ENCODE measurements at regions not wholly inside any gene's neighbourhood (a gene's known extent, or its start where the extent isn't known, plus 50 kb on each side); places are given as distances from the start of the nearest gene placed in this dataset.

- ATAC-seq: no peak; the same call in 2 of the 3 replicates
- TF ChIP-seq ZFP3 (CRISPR knock-in tag; IDR thresholded peaks at IDR 0.05) (no peak), RARB (CRISPR knock-in tag; IDR thresholded peaks at IDR 0.05) (no peak), OSR1 (CRISPR knock-in tag; IDR thresholded peaks at IDR 0.05) (no peak), CREB5 (CRISPR knock-in tag; IDR thresholded peaks at IDR 0.05; ENCODE audit: low read depth) (no peak), ESRRG (CRISPR knock-in tag; IDR thresholded peaks at IDR 0.05) (no peak), BACH2 (CRISPR knock-in tag; IDR thresholded peaks at IDR 0.05; ENCODE audit: borderline replicate concordance) (no peak), SNAI2 (CRISPR knock-in tag; IDR thresholded peaks at IDR 0.05) (no peak), TOX (CRISPR knock-in tag; IDR thresholded peaks at IDR 0.05; ENCODE audit: borderline replicate concordance) (no peak), ZNF70 (CRISPR knock-in tag; IDR thresholded peaks at IDR 0.05) (no peak), PPARA (CRISPR knock-in tag; IDR thresholded peaks at IDR 0.05; ENCODE audit: borderline replicate concordance) (no peak), ISL1 (CRISPR knock-in tag; IDR thresholded peaks at IDR 0.05) (no peak), ZFP30 (CRISPR knock-in tag; IDR thresholded peaks at IDR 0.05) (no peak), ZC3H10 (CRISPR knock-in tag; IDR thresholded peaks at IDR 0.05) (no peak), TSHZ2 (CRISPR knock-in tag; IDR thresholded peaks at IDR 0.05) (no peak), ARNTL (CRISPR knock-in tag; IDR thresholded peaks at IDR 0.05; ENCODE audit: borderline replicate concordance, low read depth) (no peak), CSDC2 (CRISPR knock-in tag; IDR thresholded peaks at IDR 0.05) (no peak)
These were observed 507.6 kb upstream of the SPHKAP start for GRCh38 chr2:228689053-228689452.

GRCh38 chr2:228688007-228688645, 506.6 kb upstream of the SPHKAP start:
- TF ChIP-seq SNAI2 (CRISPR knock-in tag; IDR thresholded peaks at IDR 0.05): no peak
- no peak for TF ChIP-seq ZFP30 (CRISPR knock-in tag; IDR thresholded peaks at IDR 0.05)
- no peak for TF ChIP-seq GLIS3 (CRISPR knock-in tag; IDR thresholded peaks at IDR 0.05)
- TF ChIP-seq OSR1 (CRISPR knock-in tag; IDR thresholded peaks at IDR 0.05): no peak
- no peak for TF ChIP-seq RARB (CRISPR knock-in tag; IDR thresholded peaks at IDR 0.05)
- no peak for ATAC-seq

GRCh38 chr2:228681979-228682378, 500.5 kb upstream of the SPHKAP start:
- no peak for ATAC-seq
- TF ChIP-seq ESRRG (CRISPR knock-in tag; IDR thresholded peaks at IDR 0.05) (no peak), RARB (CRISPR knock-in tag; IDR thresholded peaks at IDR 0.05) (no peak), ISL1 (CRISPR knock-in tag; IDR thresholded peaks at IDR 0.05) (no peak), PATZ1 (CRISPR knock-in tag; IDR thresholded peaks at IDR 0.05; ENCODE audit: borderline replicate concordance) (no peak), POU6F1 (CRISPR knock-in tag; IDR thresholded peaks at IDR 0.05; ENCODE audit: borderline replicate concordance, low read depth) (no peak), ARNTL (CRISPR knock-in tag; IDR thresholded peaks at IDR 0.05; ENCODE audit: borderline replicate concordance, low read depth) (no peak), CSDC2 (CRISPR knock-in tag; IDR thresholded peaks at IDR 0.05) (no peak)

DNA sequence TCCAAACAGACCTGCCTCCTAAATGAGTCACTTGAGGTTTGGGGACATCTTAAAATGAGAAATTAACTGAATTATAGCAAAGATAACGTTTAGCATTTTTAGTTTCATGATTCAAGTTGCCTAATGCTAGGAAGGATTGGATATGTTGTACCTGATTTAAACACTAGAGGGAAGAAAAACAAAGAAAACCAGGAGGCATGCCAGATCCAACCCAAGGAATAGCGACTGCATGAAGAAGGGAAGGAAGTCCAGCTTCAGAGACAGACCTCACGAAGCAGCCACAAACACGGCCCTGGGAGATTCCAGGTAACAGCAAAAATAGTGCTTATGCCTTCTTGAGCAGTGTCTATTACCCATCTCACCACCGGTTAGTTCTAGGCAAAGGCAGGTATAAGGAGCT, 499.9 kb upstream of the SPHKAP start:
- peak; percentile 83 for ATAC-seq
- TF ChIP-seq ISL1 (CRISPR knock-in tag; IDR thresholded peaks at IDR 0.05) (0 out of 2 replicates have a peak, but pooled peaks have one; percentile 16), ARNTL (CRISPR knock-in tag; IDR thresholded peaks at IDR 0.05; ENCODE audit: borderline replicate concordance, low read depth) (no peak)

Data from SK-N-SH treated with all-trans-retinoic acid at 6 μM for 48 hours (cell line).